HPDE6-E6E7 (cell line): ENCODE measurements at regions not wholly inside any gene's neighbourhood (a gene's known extent, or its start where the extent isn't known, plus 50 kb on each side); places are given as distances from the start of the nearest gene placed in this dataset.
"Not testable (repeated sequence)": the region's sequence is repeated elsewhere in the genome, so short reads cannot be mapped to it uniquely, and the experiment has no call there.

ENCODE experiments used
- DNase-seq: peaks from one replicate; pipeline ENCODE4 v3.0.0; 2011; ENCODE audit warnings: missing footprints; ENCODE audit errors: extremely low spot score

DNA sequence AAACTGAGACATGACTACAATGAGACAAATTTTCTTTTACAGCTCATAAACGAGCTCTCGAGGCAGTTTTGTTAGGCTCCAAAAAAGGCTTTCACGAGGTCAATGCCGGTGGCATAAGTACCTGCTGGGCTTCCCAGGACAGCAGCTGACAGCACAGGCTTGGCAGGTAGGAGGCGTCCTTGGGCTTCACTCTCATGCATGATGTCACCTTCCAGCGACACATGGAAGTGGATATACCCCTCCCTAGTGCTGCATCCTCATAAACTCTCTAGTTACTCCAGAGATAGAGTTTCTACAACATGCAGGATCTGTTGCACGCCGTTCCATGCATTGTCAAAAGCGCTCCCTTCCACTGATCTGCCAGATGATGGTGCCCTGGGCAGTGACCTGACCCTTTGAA, 112.5 kb upstream of the PAXBP1 start:
- no peak for DNase-seq

GRCh38 chr21:32886339-32886738, 114.8 kb upstream of the PAXBP1 start:
- DNase-seq: no peak

- no peak for DNase-seq
These were observed 115.5 kb upstream of the PAXBP1 start for GRCh38 chr21:32887026-32887425.

- DNase-seq: no peak
These were observed 117.4 kb upstream of the PAXBP1 start for GRCh38 chr21:32888971-32889370.

- no peak for DNase-seq
These were observed 118.0 kb upstream of the PAXBP1 start for GRCh38 chr21:32889596-32889995.

DNA sequence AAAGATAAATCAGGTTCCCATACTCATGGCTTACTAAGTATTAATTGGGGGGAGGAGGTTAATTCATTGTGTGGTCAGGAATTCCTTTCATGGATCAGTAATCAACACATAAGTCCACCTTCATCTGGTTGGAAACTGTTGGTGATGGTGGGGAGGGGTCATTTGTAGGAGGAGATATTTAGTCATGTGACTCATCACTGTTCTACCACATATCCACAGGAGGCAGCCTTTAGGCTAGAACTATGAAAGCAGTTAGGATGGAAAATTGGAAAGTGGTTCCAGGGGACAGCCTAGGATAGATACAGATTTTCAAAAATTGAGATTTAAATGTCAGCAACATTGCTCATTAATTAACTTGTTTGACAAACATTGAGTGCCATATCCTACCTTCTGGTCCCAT, 122.8 kb upstream of the PAXBP1 start:
- no peak for DNase-seq

- DNase-seq: no peak
These were observed 124.9 kb upstream of the OLIG2 start for GRCh38 chr21:32900814-32901213.

- DNase-seq: no peak
These were observed 118.2 kb upstream of the OLIG2 start for GRCh38 chr21:32907521-32907920.

DNA sequence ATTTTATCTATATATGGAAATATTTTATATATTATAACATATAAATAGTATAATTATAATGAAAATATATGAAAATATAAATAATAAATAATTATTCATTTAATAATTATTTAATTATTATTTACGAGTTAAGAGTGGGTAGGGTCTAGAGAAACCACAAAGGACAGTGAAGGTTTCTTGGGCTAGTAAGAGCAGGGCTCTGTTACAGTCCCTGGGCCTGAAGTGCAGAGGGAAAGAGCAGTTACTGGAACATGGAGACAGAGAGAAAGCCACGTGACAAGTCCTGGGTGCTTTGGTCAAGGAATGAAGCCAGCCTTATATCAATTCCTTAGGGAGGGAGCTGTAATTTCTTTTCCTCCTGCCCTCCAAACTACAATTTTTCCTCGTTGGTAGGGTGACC, 117.2 kb upstream of the OLIG2 start:
- no peak for DNase-seq

GRCh38 chr21:32909393-32909792, 116.3 kb upstream of the OLIG2 start:
- no peak for DNase-seq

- DNase-seq: no peak
These were observed 111.2 kb upstream of the OLIG2 start for GRCh38 chr21:32914424-32915039.

- DNase-seq: no peak
These were observed 110.6 kb upstream of the OLIG2 start for GRCh38 chr21:32915099-32915498.

DNA sequence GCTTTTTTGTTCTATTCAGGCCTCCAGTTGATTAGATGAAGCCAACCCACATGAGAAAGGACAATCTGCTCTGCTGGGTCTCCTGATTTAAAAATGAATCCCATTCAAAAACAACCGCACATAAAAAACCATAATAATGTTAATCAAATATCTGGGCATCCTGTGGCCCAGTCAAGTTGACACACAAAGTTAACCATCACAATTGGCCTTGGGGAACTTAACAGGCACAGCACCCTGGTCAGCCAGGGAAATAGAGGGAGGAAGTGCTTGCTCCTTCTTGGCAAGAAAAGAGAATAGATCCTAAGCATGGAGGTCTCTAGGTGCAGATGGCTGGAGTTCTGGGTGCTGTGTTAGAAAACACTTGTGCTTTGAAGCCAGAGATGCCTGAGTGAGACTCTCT, 109.6 kb upstream of the OLIG2 start:
- no peak for DNase-seq

- no peak for DNase-seq
These were observed 109.1 kb upstream of the OLIG2 start for GRCh38 chr21:32916522-32917099.

DNA sequence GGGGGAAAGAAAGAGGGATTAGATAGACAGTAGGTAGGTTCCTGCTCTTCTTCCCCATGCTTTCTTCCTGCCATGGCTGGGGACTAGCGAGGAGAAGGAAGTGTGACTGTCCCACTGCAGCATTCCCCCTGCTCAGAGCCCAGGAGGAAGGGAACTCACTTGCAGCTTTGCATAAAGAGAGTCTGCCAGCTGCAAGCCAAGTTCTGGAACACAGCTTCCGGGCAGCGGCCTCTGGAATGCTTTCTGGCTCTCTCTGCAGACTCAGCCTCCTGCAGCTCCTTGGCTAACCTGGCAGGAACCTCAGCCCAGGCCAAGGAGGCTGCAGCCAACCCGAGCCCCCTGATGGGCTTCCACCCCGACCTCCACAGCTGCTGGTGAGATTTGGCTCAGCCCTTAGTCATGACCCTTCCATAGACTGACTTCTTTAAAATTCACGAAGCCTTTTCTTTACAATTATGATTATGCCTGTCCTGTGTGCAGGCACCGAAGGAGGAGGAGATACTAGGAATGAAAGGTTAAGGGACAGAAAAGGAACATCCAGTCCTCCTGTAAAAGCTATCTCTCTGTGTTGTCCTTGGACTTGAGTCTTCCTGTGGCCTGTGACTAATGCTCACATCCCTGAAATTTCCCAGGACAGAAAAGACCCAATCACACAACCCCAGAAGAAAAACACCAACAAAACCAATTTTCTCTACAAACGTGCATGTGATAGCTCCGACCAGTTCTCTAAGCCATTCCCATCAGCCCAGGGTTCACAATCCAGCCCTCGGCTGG, 108.2 kb upstream of the OLIG2 start:
- DNase-seq: no peak

DNA sequence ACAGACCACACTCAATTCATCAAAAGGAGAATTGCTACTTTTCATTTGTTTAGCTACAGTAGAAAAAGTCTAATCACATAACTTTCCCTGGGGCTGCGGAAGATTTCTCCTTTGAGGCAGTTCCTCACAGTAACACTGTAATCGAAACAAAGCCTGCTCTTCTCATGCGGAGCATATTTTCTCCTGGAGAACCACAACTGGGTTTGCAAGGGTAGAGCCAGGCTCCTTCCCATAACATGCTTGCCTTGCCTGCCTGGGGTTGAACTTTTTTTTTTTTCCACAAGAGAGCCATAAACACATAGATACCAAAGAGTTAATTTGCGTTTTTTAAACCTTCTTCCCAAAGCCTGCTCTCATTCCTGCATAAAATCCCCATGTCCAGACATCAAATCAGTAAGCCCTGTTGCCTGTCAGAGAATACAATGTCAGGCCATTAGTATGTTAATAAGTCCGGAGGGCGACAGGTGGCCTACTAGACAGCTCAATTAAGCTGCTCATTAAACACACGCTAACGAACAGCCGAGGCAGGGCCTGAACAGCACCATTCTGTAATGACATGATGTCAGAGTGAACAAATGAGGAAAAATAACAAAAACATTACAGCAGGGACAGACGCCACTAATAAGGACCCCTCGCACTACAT, 107.1 kb upstream of the OLIG2 start:
- no peak for DNase-seq

DNA sequence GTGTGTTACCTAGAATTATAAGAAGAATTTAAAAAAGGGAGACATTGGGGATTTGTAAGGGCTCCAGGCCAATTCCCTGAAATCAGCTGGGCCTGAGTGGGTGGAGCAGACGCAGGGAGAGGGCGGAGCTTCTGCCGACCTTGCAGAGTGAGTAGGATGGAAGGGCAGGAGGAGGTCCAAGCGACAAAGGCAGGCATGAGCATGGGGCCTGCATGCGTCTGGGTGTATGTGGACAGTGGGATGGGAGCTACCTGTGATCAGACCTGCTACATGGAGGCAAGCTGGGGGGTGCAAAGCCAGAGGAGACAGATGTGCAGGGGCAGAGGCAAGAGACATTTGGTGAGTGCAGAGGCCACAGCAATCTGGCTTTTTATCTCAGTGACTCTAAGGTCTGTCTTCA, 105.3 kb upstream of the OLIG2 start:
- no peak for DNase-seq

- no peak for DNase-seq
These were observed 104.0 kb upstream of the OLIG2 start for GRCh38 chr21:32921632-32922230.

DNA sequence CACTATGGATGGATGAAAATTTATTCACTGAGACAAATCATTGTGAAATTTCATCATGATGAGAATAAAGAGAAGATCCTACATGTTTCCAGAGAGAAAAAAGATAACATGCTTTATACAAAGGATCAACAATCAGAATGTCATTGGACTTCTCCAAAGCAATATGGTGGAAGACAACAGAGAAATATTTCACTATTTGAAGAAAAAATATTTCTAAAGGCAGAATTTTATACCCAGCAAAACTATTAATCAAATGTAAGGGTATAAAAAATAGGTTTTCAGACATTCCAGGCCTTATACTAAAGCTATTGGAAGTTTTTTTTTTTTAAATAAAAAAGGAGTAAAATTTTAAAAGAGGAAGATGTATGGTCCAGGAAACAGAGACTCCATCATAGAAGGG, 100.6 kb upstream of the OLIG2 start:
- no peak for DNase-seq

DNA sequence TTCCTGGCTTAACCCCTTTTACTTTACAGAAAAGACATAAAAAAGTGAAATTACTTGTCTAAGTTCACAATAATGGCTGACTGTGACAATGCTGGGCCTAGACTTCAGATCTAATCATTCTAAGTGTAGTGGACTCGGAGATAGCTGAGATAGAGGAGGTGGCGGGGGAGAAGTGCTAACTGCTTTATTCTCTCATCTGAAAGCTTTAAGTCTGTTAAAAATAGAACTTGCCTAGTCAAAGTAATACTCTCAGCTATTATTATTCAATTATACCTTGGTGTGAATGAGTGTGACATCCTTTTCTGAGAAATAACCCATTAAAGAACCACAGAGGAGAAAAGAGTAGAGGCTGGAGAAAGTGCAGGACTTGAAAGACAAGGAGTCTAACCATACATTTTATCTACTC, 96.1 kb upstream of the OLIG2 start:
- DNase-seq: no peak

DNA sequence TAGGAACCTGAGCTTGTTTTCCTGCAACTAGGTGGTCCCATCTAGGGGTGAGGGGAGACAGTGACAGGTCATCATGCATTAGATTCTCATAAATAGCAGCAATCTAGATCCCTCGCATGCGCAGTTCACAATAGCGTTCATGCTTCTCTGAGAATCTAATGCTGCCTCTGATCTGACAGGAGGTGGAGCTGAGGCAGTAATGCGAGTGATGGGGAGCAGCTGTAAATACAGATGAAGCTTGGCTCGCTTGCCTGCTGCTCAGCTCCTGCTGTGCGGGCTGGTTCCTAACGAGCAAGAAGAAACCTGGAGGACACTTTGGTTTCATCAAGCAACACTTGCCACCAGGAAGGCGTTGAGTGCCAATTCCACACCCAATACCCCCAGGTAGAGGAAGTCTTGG, 95.1 kb upstream of the OLIG2 start:
- DNase-seq: no peak

DNA sequence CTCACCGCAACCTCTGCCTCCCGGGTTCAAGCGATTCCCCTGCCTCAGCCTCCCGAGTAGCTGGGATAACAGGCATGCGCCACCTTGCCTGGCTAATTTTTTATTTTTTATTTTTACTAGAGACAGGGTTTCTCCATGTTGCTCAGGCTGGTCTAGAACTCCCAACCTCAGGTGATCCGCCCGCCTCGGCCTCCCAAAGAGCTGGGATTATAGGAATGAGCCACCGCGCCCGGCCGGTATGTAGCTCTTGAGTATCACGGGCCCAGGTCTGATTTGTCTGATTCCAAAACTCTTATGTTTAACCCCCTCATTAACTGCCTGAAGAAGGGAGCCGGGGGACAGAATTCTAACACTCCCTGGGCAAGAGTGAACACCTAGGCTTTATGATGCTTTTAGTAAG, 91.7 kb upstream of the OLIG2 start:
- not testable (repeated sequence) for DNase-seq
